Fibroblast of lung (primary cell): ENCODE measurements at regions not wholly inside any gene's neighbourhood (a gene's known extent, or its start where the extent isn't known, plus 50 kb on each side); places are given as distances from the start of the nearest gene placed in this dataset.

Experiments used
- CTCF ChIP-seq, 2 donors: IDR thresholded peaks in 1 of 2; conservative IDR thresholded peaks in 1 of 2; 1 replicate in 1 of 2; 2 replicates in 1 of 2; pipeline ENCODE4 v1.5.1; 2011 to 2012; ENCODE audit warnings: low read length in 2 of 2, control low read depth in 1 of 2, inconsistent platforms in 1 of 2, low read depth in 1 of 2, mild to moderate bottlenecking in 1 of 2
- EZH2 ChIP-seq: IDR thresholded peaks from 2 replicates; pipeline ENCODE4 v1.5.1; 2012; ENCODE audit warnings: low read length, control low read depth, mild to moderate bottlenecking; ENCODE audit errors: missing control alignments

- TF ChIP-seq CTCF (conservative IDR thresholded peaks at IDR 0.05 in 1 of 2, IDR thresholded peaks at IDR 0.05 in 1 of 2; ENCODE audit: low read depth in 1 of 2, low read length in 2 of 2), result no peak
- TF ChIP-seq EZH2, result no peak
Measured at GRCh38 chr3:191952186-191952585, 491.2 kb downstream of the PYDC2 start.
